B cell (primary cell): ENCODE measurements at regions not wholly inside any gene's neighbourhood (a gene's known extent, or its start where the extent isn't known, plus 50 kb on each side); places are given as distances from the start of the nearest gene placed in this dataset.

Source experiments
- CTCF ChIP-seq: fragments of 200-600 bp; IDR thresholded peaks from one replicate; pipeline ENCODE4 v1.8.0; 2022; ENCODE audit warnings: antibody characterized with exemption, mild to moderate bottlenecking
- EZH2 ChIP-seq: IDR thresholded peaks from 2 replicates; pipeline ENCODE4 v1.6.1; 2012; ENCODE audit warnings: borderline replicate concordance, low read depth, mild to moderate bottlenecking, moderate library complexity, low read length; ENCODE audit not compliant: insufficient read depth, poor library complexity, severe bottlenecking

GRCh38 chr16:52713740-52714139, 166.8 kb upstream of the TOX3 start:
- no peak for TF ChIP-seq CTCF
- TF ChIP-seq EZH2: no peak
